Stimulated activated CD8-positive, alpha-beta memory T cell treated with anti-CD3 and anti-CD28 coated beads, Interleukin-15, amount 100 ng/mL, for 4 hours (primary cell): ENCODE measurements at regions not wholly inside any gene's neighbourhood (a gene's known extent, or its start where the extent isn't known, plus 50 kb on each side); places are given as distances from the start of the nearest gene placed in this dataset.
"Not testable (repeated sequence)": the region's sequence is repeated elsewhere in the genome, so short reads cannot be mapped to it uniquely, and the experiment has no call there.

ENCODE experiments used
- DNase-seq, 2 donors: peaks; one replicate each; pipeline ENCODE4 v3.0.0-alpha.2; 2020; ENCODE audit warnings: low read depth in 2 of 2

DNA sequence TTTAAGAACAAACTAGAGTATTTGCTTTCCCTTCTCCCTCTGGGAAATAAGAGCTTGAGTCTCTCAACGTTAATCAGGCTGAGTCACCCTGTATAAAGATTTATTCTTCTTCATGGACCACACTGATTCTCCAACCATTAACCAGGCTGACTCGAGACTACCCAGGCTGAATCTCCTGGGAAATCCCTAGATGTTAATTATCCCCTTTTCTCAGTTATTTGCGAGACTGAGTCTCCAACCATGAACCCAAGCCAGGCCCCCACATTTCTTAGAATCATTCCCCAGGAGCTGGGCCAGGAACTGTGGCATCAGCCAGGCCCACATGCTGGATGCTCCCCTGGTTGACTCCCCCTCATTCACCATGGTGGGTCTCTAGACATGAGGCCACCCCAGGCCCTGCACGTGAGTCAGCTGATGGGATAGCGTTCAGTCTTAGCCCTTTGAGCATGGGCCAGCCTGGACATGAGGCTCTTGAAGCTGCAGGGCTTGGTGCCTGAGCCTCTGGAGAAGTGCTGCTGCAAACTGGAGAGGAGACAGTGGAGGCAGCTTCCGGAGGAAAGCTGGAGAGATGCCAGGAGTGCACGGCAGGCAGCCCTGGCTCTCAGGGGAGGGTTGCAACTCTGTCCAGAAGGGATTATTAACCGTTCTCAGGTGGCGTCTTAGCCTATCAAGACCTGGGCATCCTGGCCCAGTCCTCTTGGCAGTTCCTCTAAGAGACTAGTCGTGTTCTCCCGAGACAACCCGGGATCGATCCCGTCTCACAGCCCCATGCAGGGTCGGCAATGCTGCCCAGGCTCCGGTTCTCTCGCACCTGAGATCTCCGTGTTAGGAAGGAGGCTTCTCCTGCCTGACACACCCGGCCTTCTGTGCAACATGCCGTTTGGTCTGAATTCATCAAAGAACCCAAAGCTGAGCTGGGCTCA, 296.6 kb downstream of the ADGRD1 start:
- DNase-seq = no peak

DNA sequence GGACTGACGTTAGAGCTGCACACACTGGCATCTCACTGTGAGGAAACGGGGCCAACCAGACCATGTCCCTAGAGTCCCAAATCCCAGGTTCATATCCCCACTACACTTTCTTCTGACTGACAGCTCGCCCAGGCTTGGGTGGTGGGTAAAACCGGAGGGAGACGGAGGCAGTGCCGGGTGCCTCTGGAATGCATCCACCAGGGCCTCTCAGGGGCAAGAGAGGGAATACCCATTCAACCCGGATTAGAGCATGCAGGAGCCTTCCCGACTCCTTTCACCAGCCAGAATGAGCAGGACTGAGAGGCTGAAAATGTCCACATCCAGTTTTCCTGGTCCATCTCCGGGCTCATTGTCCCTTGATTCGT, 297.2 kb downstream of the ADGRD1 start:
- DNase-seq = no peak

DNA sequence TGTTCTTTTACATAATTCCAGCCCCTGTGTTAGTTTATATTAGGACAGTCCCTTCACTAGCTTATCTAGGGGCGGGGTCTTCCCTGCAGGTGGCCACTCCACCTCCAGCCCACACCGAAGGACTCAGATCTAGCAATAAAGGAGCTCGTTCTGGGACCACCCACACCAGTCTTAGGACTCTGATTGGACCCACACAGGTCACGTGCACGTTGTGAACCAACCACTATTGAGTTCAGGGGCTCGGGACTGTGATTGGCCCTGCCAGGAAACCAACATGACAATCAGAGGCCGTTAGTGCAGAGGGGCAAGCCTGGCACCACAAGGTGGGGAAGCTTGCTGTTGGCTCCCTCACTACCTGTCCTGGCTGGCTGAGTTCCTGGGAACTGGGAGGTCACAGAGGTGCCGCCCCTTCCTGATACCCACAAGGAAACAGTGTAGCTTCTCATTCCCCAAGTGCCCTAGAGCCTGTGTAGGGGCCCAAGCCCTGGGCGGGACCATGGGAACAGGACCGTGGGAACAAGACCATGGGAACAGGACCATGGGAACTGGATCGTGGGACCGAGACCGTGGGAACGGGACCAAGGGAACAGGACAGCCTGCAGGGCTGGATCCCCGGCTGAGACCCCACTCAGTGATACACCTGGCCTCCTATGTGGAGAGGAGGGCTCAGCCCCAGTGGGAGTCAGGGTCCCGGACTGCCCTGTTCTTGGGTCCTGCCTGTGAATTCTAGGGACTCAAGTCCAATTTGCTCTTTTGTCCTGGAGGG, 297.8 kb downstream of the ADGRD1 start:
- DNase-seq = no peak

DNA sequence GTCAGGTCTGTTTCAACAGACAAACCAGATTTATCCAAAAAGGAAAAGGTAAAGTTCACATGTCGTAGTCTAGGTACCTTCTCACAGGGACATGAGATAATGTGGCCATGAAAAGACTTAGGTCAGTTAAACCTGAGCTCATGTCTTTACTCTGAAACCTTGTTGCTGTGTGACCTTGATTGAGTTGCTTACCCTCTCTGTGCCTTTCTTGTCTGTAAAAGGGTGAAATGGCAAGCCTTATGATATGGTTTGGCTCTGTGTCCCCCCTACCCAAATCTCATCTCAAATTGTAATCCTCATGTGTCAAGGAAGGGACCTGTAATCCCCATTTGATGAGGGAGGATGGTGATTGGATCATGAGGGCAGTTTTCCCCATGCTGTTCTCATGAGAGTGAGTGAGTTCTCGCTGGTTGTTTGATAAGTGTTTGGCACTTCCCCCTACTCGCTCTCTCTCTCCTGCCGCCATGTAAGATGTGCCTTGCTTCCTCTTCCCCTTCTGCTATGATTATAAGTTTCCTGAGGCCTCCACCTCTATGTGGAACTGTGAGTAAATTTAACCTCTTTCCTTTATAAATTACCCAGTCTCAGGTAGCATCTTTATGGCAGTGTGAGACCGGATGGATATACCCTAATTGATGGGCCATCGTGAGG, 299.8 kb downstream of the ADGRD1 start:
- DNase-seq = no peak

DNA sequence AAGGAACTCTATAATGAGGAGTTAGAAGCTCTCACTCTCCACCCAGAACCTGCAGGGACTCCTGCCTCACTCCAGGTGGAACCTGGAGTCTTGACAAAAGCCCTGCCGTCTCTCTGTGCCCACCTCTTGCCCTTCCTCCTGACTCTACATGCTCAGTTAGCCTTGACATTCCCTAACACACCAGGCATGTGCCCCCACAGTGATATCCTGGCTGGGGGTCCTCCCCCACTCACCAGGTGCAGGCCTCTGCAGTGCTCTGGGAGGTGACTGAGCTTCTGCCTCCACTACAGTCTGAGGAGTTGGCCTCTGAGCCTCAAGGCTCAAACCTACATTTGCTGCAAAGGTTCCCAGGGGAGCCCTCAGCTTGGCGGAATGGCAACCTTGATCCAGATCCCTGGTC, 300.7 kb downstream of the ADGRD1 start:
- no peak for DNase-seq

DNA sequence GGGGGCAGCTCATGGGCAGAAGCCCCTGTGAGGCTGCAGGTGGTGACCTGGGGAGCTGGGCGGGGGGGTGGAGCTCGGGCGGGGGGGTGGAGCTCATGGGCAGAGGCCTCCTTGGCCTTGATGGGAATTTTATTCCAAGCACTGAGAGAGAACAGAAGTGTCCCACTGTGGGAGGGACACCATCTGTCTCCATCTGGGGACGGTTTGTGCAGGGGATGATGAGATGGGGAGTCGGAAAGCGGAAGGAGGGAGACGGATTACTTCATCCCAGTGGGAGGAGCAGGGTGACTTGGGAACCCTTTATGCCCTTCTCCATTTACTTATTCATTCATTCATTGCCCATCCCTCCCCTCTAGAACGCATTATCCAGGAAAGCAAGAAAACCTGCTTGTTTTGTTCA, 304.7 kb downstream of the ADGRD1 start:
- DNase-seq = no peak

DNA sequence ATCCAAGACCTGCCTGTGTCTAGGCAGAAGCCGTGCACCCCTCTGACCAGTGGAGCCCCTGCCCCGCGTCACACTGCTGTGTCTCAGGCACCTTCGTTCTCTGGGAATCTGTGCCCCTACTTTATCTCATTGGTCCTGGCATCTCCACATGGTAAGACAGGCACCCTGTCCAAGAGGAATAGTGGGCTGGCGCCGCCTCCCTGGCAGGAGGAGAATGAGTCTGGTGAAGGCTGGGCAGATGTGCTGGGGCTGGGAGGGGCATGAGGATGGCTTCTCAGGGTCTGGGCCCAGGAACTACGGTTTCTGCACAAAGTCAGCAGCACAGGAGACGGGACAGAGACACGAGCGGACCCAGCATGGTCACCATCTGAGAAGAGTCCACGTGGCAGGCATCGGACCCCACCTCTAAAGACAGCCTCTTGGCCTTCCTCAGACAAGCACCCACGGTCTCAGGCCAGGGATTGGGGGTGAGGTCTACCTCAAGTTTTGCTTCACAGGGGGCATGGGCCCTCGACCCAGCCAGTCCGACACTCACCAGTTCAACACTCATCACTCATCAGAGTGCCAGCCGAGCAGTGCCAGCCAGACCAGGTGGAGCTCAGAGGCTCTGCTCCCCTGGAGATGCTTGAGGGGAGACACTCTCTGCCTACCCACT, 306.7 kb downstream of the ADGRD1 start:
- DNase-seq = no peak

DNA sequence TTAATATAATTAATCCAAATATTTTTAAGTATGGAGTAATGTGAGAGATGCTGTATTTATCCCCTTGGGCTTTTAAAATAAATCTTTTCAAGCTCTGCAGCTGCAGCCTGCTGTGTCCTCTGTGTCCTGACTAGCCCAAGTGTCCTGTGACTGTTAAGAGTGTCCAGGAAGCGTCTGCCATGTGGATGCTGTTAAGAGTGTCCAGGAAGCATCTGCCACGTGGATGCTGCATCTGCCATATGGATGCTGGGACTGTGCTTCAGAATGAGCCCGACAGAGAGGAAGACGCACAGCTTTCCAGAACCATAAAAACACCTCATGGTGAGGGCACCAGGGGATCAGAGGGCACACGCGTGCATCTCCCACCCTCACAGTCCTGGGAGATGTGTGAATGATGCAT, 307.2 kb downstream of the ADGRD1 start:
- DNase-seq = no peak

DNA sequence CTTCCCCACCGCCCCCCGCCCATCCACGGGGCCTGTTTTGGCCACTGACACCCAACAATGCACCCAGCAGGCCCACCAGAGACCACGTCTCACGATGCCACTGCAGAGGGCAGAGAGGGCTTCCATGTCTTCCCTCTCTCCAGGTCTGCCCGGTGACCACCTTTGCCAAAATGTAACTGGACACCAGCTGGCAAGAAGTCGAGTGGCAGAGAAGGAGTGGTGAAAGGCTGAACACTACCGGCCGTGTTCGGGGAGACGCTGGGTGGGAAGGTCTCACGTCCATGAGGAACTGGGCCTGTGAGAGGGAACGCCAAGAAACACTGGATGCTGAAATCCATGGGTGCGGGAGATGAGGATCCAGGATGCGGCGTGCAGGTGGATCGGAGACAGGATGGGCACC, 308.2 kb downstream of the ADGRD1 start:
- no peak for DNase-seq

DNA sequence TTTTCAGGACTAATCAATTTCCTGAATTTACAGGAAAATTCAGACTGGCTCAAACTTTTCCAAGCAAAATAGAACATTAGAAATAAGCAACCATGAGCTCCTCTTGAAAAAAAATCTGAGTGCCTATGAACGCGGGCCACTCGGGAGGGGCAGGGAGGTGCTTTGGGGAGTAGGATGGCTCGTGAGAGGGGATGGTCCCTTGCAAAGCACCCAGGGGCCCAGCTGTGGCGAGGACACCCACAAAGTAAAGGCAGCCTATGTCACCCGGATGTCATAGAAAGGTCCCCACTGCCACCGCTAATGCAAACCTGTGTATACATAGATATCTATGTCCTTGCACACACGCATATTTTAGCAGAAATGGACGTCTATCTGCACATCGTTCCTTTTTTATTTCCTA, 309.9 kb downstream of the ADGRD1 start:
- no peak for DNase-seq

DNA sequence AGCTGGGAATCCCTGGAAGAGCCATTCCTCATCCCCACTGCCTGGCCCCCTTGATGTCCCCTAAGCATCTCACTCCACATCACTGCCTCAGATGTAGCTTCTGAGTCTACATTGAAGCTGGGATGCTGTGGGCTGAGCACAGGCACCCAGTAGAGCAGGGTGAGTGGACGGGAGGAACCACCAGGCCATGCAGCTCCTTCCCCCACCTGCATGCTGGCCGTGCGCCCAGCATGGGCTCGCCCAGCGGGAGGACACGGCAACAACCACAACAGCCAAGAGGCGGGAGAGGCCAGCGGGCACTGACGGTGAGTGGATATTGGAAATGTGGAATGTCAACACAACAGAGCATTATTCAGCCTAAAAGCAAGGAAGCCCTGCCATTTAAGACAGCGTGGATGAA, 310.9 kb downstream of the ADGRD1 start:
- DNase-seq = no peak

DNA sequence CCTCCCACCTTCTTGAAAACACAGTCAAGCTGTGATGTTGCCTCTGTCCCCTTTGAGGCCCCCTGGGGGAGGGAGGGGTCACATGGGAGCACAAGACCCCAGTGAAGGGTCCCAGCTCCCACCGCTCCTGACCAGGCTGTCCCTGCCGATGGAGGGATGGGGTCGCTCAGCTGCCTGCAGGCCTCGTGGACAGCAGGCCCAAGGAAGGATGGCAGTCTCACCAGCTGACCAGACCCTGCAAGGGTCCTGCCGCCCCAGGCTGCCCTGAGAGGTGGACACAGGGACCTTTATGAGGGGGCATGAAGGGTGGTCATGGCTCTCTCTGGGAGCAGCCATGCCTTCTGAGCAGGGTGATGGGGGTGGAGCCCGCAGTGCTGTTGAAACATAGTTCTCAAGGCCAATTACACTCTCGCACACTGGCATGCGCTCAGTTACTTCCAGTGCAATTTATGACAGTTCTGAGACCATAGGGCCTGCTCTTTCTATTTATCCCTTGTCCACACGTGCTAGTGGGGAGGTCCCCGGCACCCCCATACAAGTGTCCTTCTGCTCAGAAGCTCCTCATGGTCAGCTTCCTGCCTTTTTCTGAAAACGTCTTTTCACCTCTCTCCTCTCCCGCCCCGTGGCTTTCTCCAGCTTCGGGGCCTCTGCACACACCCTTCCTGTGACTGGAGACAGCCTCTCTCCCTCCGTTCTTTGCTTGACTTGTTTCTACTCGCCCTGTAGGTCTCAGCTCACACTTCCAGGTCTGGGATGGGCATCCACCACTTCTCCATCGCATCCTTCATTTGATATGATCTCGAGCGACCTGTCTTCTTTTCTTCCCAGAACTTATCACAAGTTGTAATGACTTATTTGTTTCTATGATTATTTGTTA, 313.1 kb downstream of the ADGRD1 start:
- no peak for DNase-seq

DNA sequence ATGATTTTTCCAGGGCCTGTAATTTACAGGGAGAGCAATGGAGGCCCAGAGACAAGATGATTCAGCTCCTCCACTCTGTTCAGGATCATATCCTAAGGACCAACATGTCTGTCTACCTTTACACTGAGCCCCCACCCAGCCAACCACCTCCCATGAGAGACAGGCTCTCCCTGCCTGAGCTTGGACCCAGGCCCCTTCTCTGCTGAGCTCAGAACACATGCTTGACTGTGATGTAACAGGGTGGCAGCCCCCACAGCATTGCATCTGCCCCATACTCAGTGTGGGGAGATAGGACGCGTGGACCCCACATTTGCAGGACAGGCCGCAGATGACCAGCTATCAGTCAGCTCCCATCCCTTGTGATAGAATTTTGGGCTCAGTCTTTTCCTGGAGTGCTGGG, 313.9 kb downstream of the ADGRD1 start:
- DNase-seq = no peak

DNA sequence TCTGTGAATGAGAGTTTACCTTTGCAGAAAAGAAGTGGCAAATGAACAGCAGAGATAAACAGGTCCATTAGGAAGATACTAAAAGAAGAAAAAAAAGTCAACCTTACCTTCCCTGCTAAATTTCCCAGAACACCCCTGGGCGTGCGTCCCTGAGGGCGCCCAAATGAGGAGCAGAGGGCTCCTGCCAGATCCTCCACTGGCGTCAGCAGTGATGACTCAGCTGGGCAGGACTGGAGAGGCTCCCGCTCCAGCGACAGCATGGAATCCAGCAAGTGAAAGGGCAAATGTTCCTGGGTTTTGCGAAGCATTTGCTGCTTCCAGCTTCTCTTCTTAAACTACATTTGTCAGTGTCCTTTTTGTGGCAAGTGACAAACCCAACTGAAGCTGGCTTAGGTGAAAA, 314.4 kb downstream of the ADGRD1 start:
- not testable (repeated sequence) for DNase-seq

DNA sequence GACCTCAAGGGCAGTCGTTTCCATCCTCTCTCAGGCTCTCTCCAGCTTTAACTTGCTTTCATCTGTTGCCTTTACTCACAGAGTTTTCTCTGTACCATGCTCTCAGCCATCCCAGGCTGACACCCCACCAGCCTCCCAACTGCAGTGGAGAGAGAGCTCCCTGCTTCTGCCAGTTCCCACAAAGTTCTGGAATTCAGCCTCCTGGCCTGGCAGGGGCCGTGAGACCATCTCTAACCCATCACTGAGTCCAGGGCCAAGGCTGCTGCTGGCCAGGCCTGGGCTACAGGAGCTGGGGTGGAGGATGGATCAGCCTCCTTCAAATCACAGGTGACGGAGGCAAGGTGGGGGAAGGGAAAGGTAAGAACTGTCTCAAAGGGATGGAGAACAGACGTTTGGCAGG, 314.9 kb downstream of the ADGRD1 start:
- not testable (repeated sequence) for DNase-seq

DNA sequence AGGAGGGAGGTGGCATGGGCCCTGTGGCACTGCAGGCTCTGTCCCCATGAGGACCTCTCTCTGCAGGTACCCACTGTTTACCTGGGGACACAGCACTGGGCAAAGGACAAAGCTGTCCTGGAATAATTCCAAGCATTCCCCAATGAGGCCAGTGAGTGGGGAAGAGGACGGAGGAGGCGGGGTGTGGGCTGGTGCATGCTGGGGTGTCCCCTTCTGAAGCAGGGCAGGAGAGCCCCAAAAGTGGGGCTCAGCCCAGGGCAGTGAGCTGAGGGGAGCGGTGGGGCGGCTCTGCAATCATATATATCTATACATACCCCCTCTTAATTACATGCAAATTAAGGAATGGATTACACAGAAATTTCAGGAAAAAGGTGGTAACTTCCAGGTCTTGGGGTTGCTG, 315.8 kb downstream of the ADGRD1 start:
- DNase-seq = no peak

DNA sequence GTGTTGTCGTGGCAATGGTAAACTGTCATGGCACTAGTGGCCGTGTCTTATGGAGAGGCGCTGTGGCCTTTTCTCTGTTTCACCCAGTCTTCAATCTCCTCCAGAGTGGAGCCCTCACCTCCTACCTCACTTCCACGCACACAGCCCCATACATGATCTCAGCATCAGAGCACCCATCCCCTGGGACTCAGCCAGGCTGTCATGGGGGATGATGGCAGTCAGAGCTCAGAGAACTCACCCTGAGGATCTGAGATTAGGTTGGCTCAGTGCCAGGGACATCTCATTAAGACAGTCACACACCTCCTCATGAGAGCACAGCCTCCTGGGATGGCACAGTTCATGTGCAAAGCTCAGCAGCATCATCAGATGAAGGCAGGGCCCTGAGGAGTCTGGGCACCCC, 316.3 kb downstream of the ADGRD1 start:
- DNase-seq = not testable (repeated sequence)

DNA sequence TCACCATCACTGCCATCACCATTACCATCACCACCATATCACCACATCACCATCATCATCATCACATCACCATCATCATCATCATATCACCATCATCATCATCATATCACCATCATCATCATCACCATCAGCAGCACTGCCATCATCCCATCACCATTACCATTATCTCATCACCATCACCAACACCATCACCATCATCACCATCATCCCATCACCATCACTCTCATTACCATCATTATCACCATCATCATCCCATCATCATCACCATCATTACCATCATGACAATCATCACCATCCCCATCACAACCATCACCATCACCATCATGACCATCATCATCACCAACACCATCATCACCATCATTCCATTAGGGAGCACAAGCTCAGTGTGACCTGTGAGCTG, 318.0 kb downstream of the ADGRD1 start:
- DNase-seq = no peak

DNA sequence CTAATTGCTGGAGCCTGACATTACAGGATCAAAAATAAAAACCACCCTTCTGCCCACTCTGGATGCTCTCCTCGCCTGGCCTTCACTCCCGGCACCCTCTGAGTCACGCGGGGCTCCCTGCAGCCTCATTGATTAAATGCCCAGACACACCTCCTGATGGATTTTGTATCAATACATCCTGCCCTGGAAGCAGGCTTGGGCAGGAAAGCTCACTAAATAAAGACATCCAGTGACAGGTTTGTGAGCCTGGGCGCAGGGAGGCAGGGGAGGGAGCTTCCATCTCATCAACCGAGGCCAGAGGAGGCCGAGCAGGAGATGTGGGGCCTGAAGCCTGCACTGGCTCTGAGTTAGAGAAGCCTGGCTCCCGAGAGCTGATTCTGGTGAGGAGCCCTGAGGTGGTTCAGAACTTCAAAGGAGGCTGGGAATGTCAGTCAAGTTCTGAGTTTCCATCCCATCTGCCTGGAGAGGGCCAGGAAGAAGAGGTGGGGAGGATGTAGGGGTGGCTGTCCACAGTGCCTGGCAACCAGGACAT, 318.6 kb downstream of the ADGRD1 start:
- DNase-seq = not testable (repeated sequence)

DNA sequence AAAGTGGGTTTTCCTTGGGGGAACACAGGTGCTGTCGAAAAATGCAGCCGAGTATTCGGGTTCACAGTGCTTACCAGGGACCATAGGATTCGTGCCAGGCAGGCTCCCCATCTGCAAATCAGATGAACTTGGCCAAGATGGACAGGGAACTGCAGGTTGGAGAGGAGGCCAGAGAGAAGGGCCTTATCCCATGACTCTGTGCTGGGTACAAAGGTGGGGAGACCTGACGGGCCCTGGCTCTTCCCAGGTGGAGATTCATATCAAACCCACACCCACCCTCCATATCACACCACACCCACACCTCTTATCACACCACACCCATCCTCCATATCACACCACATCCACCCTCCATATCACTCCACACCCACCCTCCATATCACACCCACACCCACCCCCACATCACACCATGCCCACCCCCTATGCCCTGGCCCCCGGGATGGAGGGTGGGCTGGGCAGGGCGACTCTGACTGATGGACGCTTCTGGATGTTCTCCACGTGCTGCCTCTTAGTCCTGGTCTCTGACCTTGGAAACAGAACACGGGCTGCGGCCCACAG, 319.7 kb downstream of the ADGRD1 start:
- no peak for DNase-seq

DNA sequence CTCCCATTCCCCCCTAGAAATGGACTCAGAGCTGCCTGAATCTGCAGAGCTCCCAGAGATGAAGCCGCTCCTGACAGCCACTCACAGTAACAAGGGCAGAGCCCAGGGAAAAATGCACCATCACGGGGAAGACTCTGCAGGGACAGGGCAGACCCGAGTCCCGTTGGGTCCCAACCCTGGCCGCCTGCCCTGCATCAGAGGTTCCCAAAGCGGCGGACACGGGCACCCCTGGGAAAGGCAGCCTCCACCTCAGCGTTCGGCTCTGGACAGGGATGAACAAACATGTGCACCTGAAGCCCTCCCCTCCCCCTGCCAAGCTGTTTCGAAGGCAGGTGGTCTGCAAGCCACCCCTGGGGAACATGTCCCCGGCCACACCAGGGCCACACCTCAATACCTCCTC, 320.4 kb downstream of the ADGRD1 start:
- DNase-seq = no peak
